OCI-LY3 (cell line): ENCODE measurements at regions not wholly inside any gene's neighbourhood (a gene's known extent, or its start where the extent isn't known, plus 50 kb on each side); places are given as distances from the start of the nearest gene placed in this dataset.

Experiments
- CTCF ChIP-seq: fragments of 200-600, 300-600 bp; sonication (generic); IDR thresholded peaks from 2 replicates; pipeline ENCODE4 v1.5.1; 2014; ENCODE audit warnings: antibody characterized with exemption, low read length, low read depth
- EZH2phosphoT487 ChIP-seq: fragments of 200-600 bp; shearing (Covaris generic); IDR thresholded peaks from 2 replicates; pipeline ENCODE4 v1.6.1; 2018; ENCODE audit warnings: antibody characterized with exemption, mixed run types, low read depth

- TF ChIP-seq EZH2phosphoT487 (no peak), CTCF (no peak)
Measured at GRCh38 chr18:41599466-41599865, 355.6 kb upstream of the PIK3C3 start.
